ENCODE measurements at regions not wholly inside any gene's neighbourhood (a gene's known extent, or its start where the extent isn't known, plus 50 kb on each side); places are given as distances from the start of the nearest gene placed in this dataset.

- H3K27me3 ChIP-seq (ENCODE audit: low read length) = no peaks in the 10 kb centered on the region
- no peak overlapping the region for H2AFZ ChIP-seq (ENCODE audit: low read depth, low read length, severe bottlenecking)
- H3K36me3 ChIP-seq (ENCODE audit: low read length) = no peaks in the 10 kb centered on the region
- no peaks in the 10 kb centered on the region for H3K9me2 ChIP-seq (replicated peaks; ENCODE audit: insufficient read depth, low read length)
- H3K27ac ChIP-seq (ENCODE audit: low read depth, low read length) = no peak overlapping the region
- no peak overlapping the region for H3K9ac ChIP-seq (ENCODE audit: low read length)
- H4K20me1 ChIP-seq (ENCODE audit: low read depth, low read length) = no peaks in the 10 kb centered on the region
- TF ChIP-seq EZH2phosphoT487 (conservative IDR thresholded peaks at IDR 0.05; ENCODE audit: low read length) = no peak
- no peak for TF ChIP-seq CTCF (IDR thresholded peaks at IDR 0.05; ENCODE audit: insufficient read depth, low read length, poor library complexity, severe bottlenecking)
- no peak overlapping the region for H3K4me2 ChIP-seq (ENCODE audit: low read depth, low read length, poor library complexity, severe bottlenecking)
- H3K9me3 ChIP-seq (ENCODE audit: insufficient read depth, low read length) = no peaks in the 10 kb centered on the region
- no peaks in the 10 kb centered on the region for H3F3A ChIP-seq (ENCODE audit: insufficient read depth)
- H3K79me2 ChIP-seq (ENCODE audit: insufficient read depth, low read length) = no peaks in the 10 kb centered on the region
- H3K4me3 ChIP-seq (ENCODE audit: insufficient read depth, low read length, poor library complexity, severe bottlenecking) = no peak overlapping the region
These were observed 470.1 kb downstream of the TLE4 start for GRCh38 chr9:80041821-80042220.

GRCh38 chr9:80040457-80040856, 468.7 kb downstream of the TLE4 start:
- no peak for TF ChIP-seq EZH2phosphoT487 (conservative IDR thresholded peaks at IDR 0.05; ENCODE audit: low read length)
- no peak for TF ChIP-seq CTCF (IDR thresholded peaks at IDR 0.05; ENCODE audit: insufficient read depth, low read length, poor library complexity, severe bottlenecking)
- no peaks in the 10 kb centered on the region for H3F3A ChIP-seq (ENCODE audit: insufficient read depth)
- no peaks in the 10 kb centered on the region for H3K9me3 ChIP-seq (ENCODE audit: insufficient read depth, low read length)
- no peaks in the 10 kb centered on the region for H4K20me1 ChIP-seq (ENCODE audit: low read depth, low read length)
- H3K27ac ChIP-seq (ENCODE audit: low read depth, low read length) = no peak overlapping the region
- H3K9ac ChIP-seq (ENCODE audit: low read length) = no peak overlapping the region
- H3K27me3 ChIP-seq (ENCODE audit: low read length) = no peaks in the 10 kb centered on the region
- no peaks in the 10 kb centered on the region for H3K79me2 ChIP-seq (ENCODE audit: insufficient read depth, low read length)
- no peak overlapping the region for H3K4me2 ChIP-seq (ENCODE audit: low read depth, low read length, poor library complexity, severe bottlenecking)
- no peak overlapping the region for H3K4me3 ChIP-seq (ENCODE audit: insufficient read depth, low read length, poor library complexity, severe bottlenecking)
- H2AFZ ChIP-seq (ENCODE audit: low read depth, low read length, severe bottlenecking) = no peak overlapping the region
- no peaks in the 10 kb centered on the region for H3K36me3 ChIP-seq (ENCODE audit: low read length)
- no peaks in the 10 kb centered on the region for H3K9me2 ChIP-seq (replicated peaks; ENCODE audit: insufficient read depth, low read length)

GRCh38 chr9:80030801-80031200, 459.0 kb downstream of the TLE4 start:
- H3K27me3 ChIP-seq (ENCODE audit: low read length) = no peaks in the 10 kb centered on the region
- H3F3A ChIP-seq (ENCODE audit: insufficient read depth) = no peaks in the 10 kb centered on the region
- no peaks in the 10 kb centered on the region for H4K20me1 ChIP-seq (ENCODE audit: low read depth, low read length)
- no peaks in the 10 kb centered on the region for H3K9me2 ChIP-seq (replicated peaks; ENCODE audit: insufficient read depth, low read length)
- TF ChIP-seq EZH2phosphoT487 (conservative IDR thresholded peaks at IDR 0.05; ENCODE audit: low read length) (no peak), CTCF (IDR thresholded peaks at IDR 0.05; ENCODE audit: insufficient read depth, low read length, poor library complexity, severe bottlenecking) (no peak)
- no peak overlapping the region for H2AFZ ChIP-seq (ENCODE audit: low read depth, low read length, severe bottlenecking)
- H3K4me3 ChIP-seq (ENCODE audit: insufficient read depth, low read length, poor library complexity, severe bottlenecking) = no peak overlapping the region
- H3K9ac ChIP-seq (ENCODE audit: low read length) = no peak overlapping the region
- H3K79me2 ChIP-seq (ENCODE audit: insufficient read depth, low read length) = no peaks in the 10 kb centered on the region
- H3K4me2 ChIP-seq (ENCODE audit: low read depth, low read length, poor library complexity, severe bottlenecking) = no peak overlapping the region
- no peaks in the 10 kb centered on the region for H3K36me3 ChIP-seq (ENCODE audit: low read length)
- no peaks in the 10 kb centered on the region for H3K9me3 ChIP-seq (ENCODE audit: insufficient read depth, low read length)
- no peak overlapping the region for H3K27ac ChIP-seq (ENCODE audit: low read depth, low read length)

- Histone ChIP-seq H2AFZ (ENCODE audit: low read depth, low read length, severe bottlenecking) (no peak overlapping the region), H4K20me1 (ENCODE audit: low read depth, low read length) (no peaks in the 10 kb centered on the region), H3K27me3 (ENCODE audit: low read length) (no peaks in the 10 kb centered on the region), H3K9ac (ENCODE audit: low read length) (no peak overlapping the region), H3K4me3 (ENCODE audit: insufficient read depth, low read length, poor library complexity, severe bottlenecking) (no peak overlapping the region), H3K36me3 (ENCODE audit: low read length) (no peaks in the 10 kb centered on the region), H3K79me2 (ENCODE audit: insufficient read depth, low read length) (no peaks in the 10 kb centered on the region), H3K9me3 (ENCODE audit: insufficient read depth, low read length) (no peaks in the 10 kb centered on the region), H3K4me2 (ENCODE audit: low read depth, low read length, poor library complexity, severe bottlenecking) (no peak overlapping the region), H3F3A (ENCODE audit: insufficient read depth) (no peaks in the 10 kb centered on the region), H3K9me2 (replicated peaks; ENCODE audit: insufficient read depth, low read length) (no peaks in the 10 kb centered on the region), H3K27ac (ENCODE audit: low read depth, low read length) (no peak overlapping the region)
- TF ChIP-seq CTCF (IDR thresholded peaks at IDR 0.05; ENCODE audit: insufficient read depth, low read length, poor library complexity, severe bottlenecking) (no peak), EZH2phosphoT487 (conservative IDR thresholded peaks at IDR 0.05; ENCODE audit: low read length) (no peak)
These were observed 456.7 kb downstream of the TLE4 start for GRCh38 chr9:80028501-80028900.
